ENCODE measurements at regions not wholly inside any gene's neighbourhood (a gene's known extent, or its start where the extent isn't known, plus 50 kb on each side); places are given as distances from the start of the nearest gene placed in this dataset.

DNA sequence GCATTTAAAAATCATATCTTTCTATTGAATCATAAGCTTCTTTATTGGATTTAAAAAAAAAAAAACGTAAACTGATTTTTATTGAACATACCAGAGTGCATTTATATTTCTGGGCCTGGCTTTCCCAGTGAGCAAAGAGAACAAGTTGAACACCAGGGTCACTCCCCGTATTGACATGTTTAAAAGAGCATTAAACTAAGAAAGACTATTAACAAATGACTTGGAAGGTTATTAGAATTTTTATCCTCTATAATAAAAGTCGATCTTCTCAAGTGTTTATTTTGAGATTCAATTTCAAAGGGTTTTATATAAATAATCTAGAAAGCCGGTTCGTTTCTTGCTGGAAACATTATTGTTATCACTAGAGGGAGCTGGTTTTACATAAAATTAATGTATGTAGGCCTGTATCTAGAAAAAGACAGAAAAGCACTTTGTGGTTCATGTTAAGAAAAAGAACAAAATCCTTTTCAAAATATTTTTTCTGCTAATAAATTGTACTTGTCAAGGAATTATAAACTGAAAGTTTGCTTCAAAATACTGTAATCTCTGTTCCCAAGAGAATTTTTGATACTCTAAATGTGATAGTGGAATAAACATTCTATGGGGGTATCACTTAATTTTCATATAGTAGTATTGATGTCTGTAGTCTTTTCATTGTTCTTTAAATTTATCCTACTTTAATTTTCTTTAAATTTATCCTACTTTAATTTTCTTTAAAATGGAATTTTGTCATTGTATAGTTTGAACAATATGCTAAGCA, 321.8 kb upstream of the MME start:
- TF ChIP-seq, protein P1, sequence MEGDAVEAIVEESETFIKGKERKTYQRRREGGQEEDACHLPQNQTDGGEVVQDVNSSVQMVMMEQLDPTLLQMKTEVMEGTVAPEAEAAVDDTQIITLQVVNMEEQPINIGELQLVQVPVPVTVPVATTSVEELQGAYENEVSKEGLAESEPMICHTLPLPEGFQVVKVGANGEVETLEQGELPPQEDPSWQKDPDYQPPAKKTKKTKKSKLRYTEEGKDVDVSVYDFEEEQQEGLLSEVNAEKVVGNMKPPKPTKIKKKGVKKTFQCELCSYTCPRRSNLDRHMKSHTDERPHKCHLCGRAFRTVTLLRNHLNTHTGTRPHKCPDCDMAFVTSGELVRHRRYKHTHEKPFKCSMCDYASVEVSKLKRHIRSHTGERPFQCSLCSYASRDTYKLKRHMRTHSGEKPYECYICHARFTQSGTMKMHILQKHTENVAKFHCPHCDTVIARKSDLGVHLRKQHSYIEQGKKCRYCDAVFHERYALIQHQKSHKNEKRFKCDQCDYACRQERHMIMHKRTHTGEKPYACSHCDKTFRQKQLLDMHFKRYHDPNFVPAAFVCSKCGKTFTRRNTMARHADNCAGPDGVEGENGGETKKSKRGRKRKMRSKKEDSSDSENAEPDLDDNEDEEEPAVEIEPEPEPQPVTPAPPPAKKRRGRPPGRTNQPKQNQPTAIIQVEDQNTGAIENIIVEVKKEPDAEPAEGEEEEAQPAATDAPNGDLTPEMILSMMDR (IDR thresholded peaks at IDR 0.05; ENCODE audit: low read depth, low read length), result peak; percentile 63
- no peaks in the 10 kb centered on the region for H3K9me3 ChIP-seq (ENCODE audit: control insufficient read depth, insufficient read depth, low read length)
- CTCF ChIA-PET, result interaction anchor here (0.6 to 3.4 kb wide), 47 partner anchors 11 to 1516 kb away, joined by 3 to 41 read pairs (median 4); no protein-coding TSS in a partner anchor
- no peaks in the 10 kb centered on the region for H3K27me3 ChIP-seq (ENCODE audit: control insufficient read depth, insufficient read depth, low read length)
- H3K4me3 ChIP-seq (ENCODE audit: low read depth, low read length), result no peak overlapping the region
- no peak overlapping the region for H3K27ac ChIP-seq (ENCODE audit: low read depth, low read length)
- POLR2A ChIA-PET, result no interaction called here
- no peak for DNase-seq (ENCODE audit: low read depth, low spot score)

GRCh38 chr3:154753101-154753500, 323.1 kb upstream of the GPR149 start:
- CTCF ChIA-PET, result interaction anchor here (0.9 kb wide), 1 partner anchor 570 kb away, joined by 3 read pairs; no protein-coding TSS in a partner anchor
- Histone ChIP-seq H3K9me3 (ENCODE audit: control insufficient read depth, insufficient read depth, low read length) (no peaks in the 10 kb centered on the region), H3K27me3 (ENCODE audit: control insufficient read depth, insufficient read depth, low read length) (no peaks in the 10 kb centered on the region), H3K27ac (ENCODE audit: low read depth, low read length) (no peak overlapping the region), H3K4me3 (ENCODE audit: low read depth, low read length) (no peak overlapping the region)
- no peak for DNase-seq (ENCODE audit: low read depth, low spot score)
- TF ChIP-seq, protein P1 (IDR thresholded peaks at IDR 0.05; ENCODE audit: low read depth, low read length), result no peak
- POLR2A ChIA-PET, result no interaction called here

DNA sequence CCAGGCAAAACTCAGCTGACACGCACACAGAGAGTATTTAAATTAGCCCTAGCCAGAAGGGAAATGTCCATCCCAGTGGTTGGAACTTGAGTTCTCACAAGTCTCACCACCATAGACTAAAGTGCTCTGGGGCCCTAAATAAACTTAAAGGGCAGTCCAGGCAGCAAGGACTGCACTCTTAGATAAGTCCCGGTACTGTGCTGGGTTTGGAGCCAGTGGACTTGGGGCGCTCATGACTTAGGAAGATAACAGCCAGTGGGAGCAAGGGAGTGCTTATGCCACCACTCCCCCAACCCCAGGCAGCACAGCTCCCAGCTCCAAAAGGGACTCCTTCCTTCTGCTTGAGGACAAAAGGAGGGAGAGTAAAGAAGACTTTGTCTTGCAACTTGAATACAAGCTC, 319.5 kb upstream of the GPR149 start:
- Histone ChIP-seq H3K27ac (ENCODE audit: low read depth, low read length) (no peak overlapping the region), H3K9me3 (ENCODE audit: control insufficient read depth, insufficient read depth, low read length) (no peaks in the 10 kb centered on the region), H3K4me3 (ENCODE audit: low read depth, low read length) (no peak overlapping the region), H3K27me3 (ENCODE audit: control insufficient read depth, insufficient read depth, low read length) (no peaks in the 10 kb centered on the region)
- TF ChIP-seq, protein P1 (IDR thresholded peaks at IDR 0.05; ENCODE audit: low read depth, low read length), result no peak
- CTCF ChIA-PET, result no interaction called here
- DNase-seq (ENCODE audit: low read depth, low spot score), result no peak
- POLR2A ChIA-PET, result no interaction called here

- TF ChIP-seq, protein P1 (IDR thresholded peaks at IDR 0.05; ENCODE audit: low read depth, low read length), result 0 out of 2 replicates have a peak, but pooled peaks have one; percentile 3
- ChIA-PET CTCF (no interaction called here), POLR2A (no interaction called here)
- H3K27me3 ChIP-seq (ENCODE audit: control insufficient read depth, insufficient read depth, low read length), result no peaks in the 10 kb centered on the region
- no peak overlapping the region for H3K27ac ChIP-seq (ENCODE audit: low read depth, low read length)
- no peak overlapping the region for H3K4me3 ChIP-seq (ENCODE audit: low read depth, low read length)
- H3K9me3 ChIP-seq (ENCODE audit: control insufficient read depth, insufficient read depth, low read length), result no peaks in the 10 kb centered on the region
- no peak for DNase-seq (ENCODE audit: low read depth, low spot score)
Measured at GRCh38 chr3:154745929-154746328, 315.9 kb upstream of the GPR149 start.

DNA sequence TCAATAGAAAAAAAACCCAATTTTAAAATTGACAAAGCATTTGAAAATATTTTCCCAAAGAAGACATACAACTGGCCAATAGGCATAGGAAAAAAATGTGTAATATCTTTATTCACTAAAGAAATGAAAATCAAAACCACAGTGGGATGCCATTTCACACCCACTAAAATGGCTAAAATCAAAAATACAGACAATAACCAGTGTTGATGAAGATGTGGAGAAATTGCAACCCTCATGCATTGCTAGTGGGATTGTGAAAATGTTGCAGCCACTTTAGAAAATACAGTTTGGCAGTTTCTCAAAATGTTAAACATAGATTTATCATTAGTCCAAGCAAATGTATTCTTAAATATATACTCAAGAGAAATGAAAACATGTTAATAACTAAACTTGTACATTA, 315.1 kb upstream of the GPR149 start:
- Histone ChIP-seq H3K27me3 (ENCODE audit: control insufficient read depth, insufficient read depth, low read length) (no peaks in the 10 kb centered on the region), H3K9me3 (ENCODE audit: control insufficient read depth, insufficient read depth, low read length) (no peaks in the 10 kb centered on the region), H3K4me3 (ENCODE audit: low read depth, low read length) (no peak overlapping the region), H3K27ac (ENCODE audit: low read depth, low read length) (no peak overlapping the region)
- DNase-seq (ENCODE audit: low read depth, low spot score), result no peak
- TF ChIP-seq, protein P1 (IDR thresholded peaks at IDR 0.05; ENCODE audit: low read depth, low read length), result no peak
- ChIA-PET CTCF (no interaction called here), POLR2A (no interaction called here)
